ENCODE measurements at regions not wholly inside any gene's neighbourhood (a gene's known extent, or its start where the extent isn't known, plus 50 kb on each side); places are given as distances from the start of the nearest gene placed in this dataset.
A peak's percentile ranks its signal among the peaks of the same experiment; 100 is the strongest.
"Not testable (repeated sequence)": the region's sequence is repeated elsewhere in the genome, so short reads cannot be mapped to it uniquely, and the experiment has no call there.

- Mint-ChIP-seq H3K4me3 (peak overlapping the region; percentile 91), H3K4me1 (peaks cover 30% of the 10 kb centered on the region)
- DNase-seq, result peak in 1 of 3 donors; percentile 23
These were observed 88.8 kb upstream of the CHD2 start for GRCh38 chr15:92811148-92811913.

GRCh38 chr15:92812271-92812670 lies 87.9 kb upstream of the CHD2 start:
- no peaks in the 10 kb centered on the region for H3K9me3 ChIP-seq (ENCODE audit: control insufficient read depth, low read length, poor library complexity, severe bottlenecking)
- peak overlapping the region; percentile 99 for H3K27ac Mint-ChIP-seq
- peak overlapping the region; percentile 15 for H3K4me3 Mint-ChIP-seq
- no peaks in the 10 kb centered on the region for H3K36me3 Mint-ChIP-seq (ENCODE audit: low read depth)
- no peaks in the 10 kb centered on the region for H3K27me3 Mint-ChIP-seq
- peaks cover 29% of the 10 kb centered on the region for H3K4me1 Mint-ChIP-seq
- ATAC-seq, result no peak
- no peak for DNase-seq

More at GRCh38 chr15:92811148-92811913, 88.8 kb upstream of the CHD2 start:
- H3K9me3 ChIP-seq (ENCODE audit: control insufficient read depth, low read length, poor library complexity, severe bottlenecking), result no peaks in the 10 kb centered on the region
- no peak for ATAC-seq
- no peaks in the 10 kb centered on the region for H3K27me3 Mint-ChIP-seq
- H3K36me3 Mint-ChIP-seq (ENCODE audit: low read depth), result peaks cover 2% of the 10 kb centered on the region
- H3K27ac Mint-ChIP-seq, result peak overlapping the region; percentile 99

- H3K9me3 ChIP-seq (ENCODE audit: control insufficient read depth, low read length, poor library complexity, severe bottlenecking), result no peaks in the 10 kb centered on the region
- no peaks in the 10 kb centered on the region for H3K27me3 Mint-ChIP-seq
- ATAC-seq (peak; percentile 46), DNase-seq (no peak)
- peaks cover 26% of the 10 kb centered on the region for H3K4me1 Mint-ChIP-seq
- H3K36me3 Mint-ChIP-seq (ENCODE audit: low read depth), result no peaks in the 10 kb centered on the region
- H3K4me3 Mint-ChIP-seq, result peak overlapping the region; percentile 73
- H3K27ac Mint-ChIP-seq, result peak overlapping the region; percentile 99
These were observed 86.6 kb upstream of the CHD2 start for GRCh38 chr15:92813485-92813884.

- Mint-ChIP-seq H3K4me1 (peaks cover 38% of the 10 kb centered on the region), H3K27me3 (no peaks in the 10 kb centered on the region), H3K36me3 (ENCODE audit: low read depth) (no peaks in the 10 kb centered on the region), H3K4me3 (peak overlapping the region; percentile 49), H3K27ac (peak overlapping the region; percentile 99)
- ATAC-seq, result no peak
- DNase-seq, result no peak
- H3K9me3 ChIP-seq (ENCODE audit: control insufficient read depth, low read length, poor library complexity, severe bottlenecking), result no peaks in the 10 kb centered on the region
These were observed 82.7 kb upstream of the CHD2 start for GRCh38 chr15:92817339-92817886.

GRCh38 chr15:92818651-92819277 lies 81.4 kb upstream of the CHD2 start:
- no peak for DNase-seq
- H3K4me3 Mint-ChIP-seq, result peak overlapping the region; percentile 90
- no peak for ATAC-seq
- H3K27me3 Mint-ChIP-seq, result no peaks in the 10 kb centered on the region
- no peaks in the 10 kb centered on the region for H3K9me3 ChIP-seq (ENCODE audit: control insufficient read depth, low read length, poor library complexity, severe bottlenecking)
- no peaks in the 10 kb centered on the region for H3K36me3 Mint-ChIP-seq (ENCODE audit: low read depth)
- H3K27ac Mint-ChIP-seq, result peak overlapping the region; percentile 99
- H3K4me1 Mint-ChIP-seq, result peaks cover 37% of the 10 kb centered on the region

GRCh38 chr15:92819278-92820235 lies 80.6 kb upstream of the CHD2 start:
- no peaks in the 10 kb centered on the region for H3K27me3 Mint-ChIP-seq
- ATAC-seq (peak; percentile 5), DNase-seq (no peak)
- H3K36me3 Mint-ChIP-seq (ENCODE audit: low read depth), result no peaks in the 10 kb centered on the region
- peaks cover 34% of the 10 kb centered on the region for H3K4me1 Mint-ChIP-seq
- H3K9me3 ChIP-seq (ENCODE audit: control insufficient read depth, low read length, poor library complexity, severe bottlenecking), result no peaks in the 10 kb centered on the region
- peak overlapping the region; percentile 99 for H3K27ac Mint-ChIP-seq
- H3K4me3 Mint-ChIP-seq, result peak overlapping the region; percentile 90

- peak; percentile 78 to 85 (median 82) for DNase-seq
- H3K36me3 Mint-ChIP-seq (ENCODE audit: low read depth), result no peaks in the 10 kb centered on the region
- peak overlapping the region; percentile 99 for H3K27ac Mint-ChIP-seq
- H3K4me3 Mint-ChIP-seq, result peak overlapping the region; percentile 90
- peaks cover 38% of the 10 kb centered on the region for H3K4me1 Mint-ChIP-seq
- H3K27me3 Mint-ChIP-seq, result no peaks in the 10 kb centered on the region
- ATAC-seq, result peak; percentile 88
- H3K9me3 ChIP-seq (ENCODE audit: control insufficient read depth, low read length, poor library complexity, severe bottlenecking), result no peaks in the 10 kb centered on the region
These were observed 79.7 kb upstream of the CHD2 start for GRCh38 chr15:92820236-92821021.

- peaks cover 41% of the 10 kb centered on the region for H3K4me1 Mint-ChIP-seq
These were observed 78.5 kb upstream of the CHD2 start for GRCh38 chr15:92821491-92822116.

GRCh38 chr15:92822216-92823144 lies 77.6 kb upstream of the CHD2 start:
- H3K27ac Mint-ChIP-seq, result peak overlapping the region; percentile 99
- no peaks in the 10 kb centered on the region for H3K36me3 Mint-ChIP-seq (ENCODE audit: low read depth)
- peak overlapping the region; percentile 25 for H3K4me3 Mint-ChIP-seq
- DNase-seq (no peak), ATAC-seq (no peak)
- no peaks in the 10 kb centered on the region for H3K9me3 ChIP-seq (ENCODE audit: control insufficient read depth, low read length, poor library complexity, severe bottlenecking)
- peaks cover 39% of the 10 kb centered on the region for H3K4me1 Mint-ChIP-seq
- H3K27me3 Mint-ChIP-seq, result no peaks in the 10 kb centered on the region

More at GRCh38 chr15:92821491-92822116, 78.5 kb upstream of the CHD2 start:
- H3K9me3 ChIP-seq (ENCODE audit: control insufficient read depth, low read length, poor library complexity, severe bottlenecking), result no peaks in the 10 kb centered on the region
- Mint-ChIP-seq H3K36me3 (ENCODE audit: low read depth) (no peaks in the 10 kb centered on the region), H3K27me3 (no peaks in the 10 kb centered on the region), H3K4me3 (peak overlapping the region; percentile 25), H3K27ac (peak overlapping the region; percentile 99)
- DNase-seq (no peak), ATAC-seq (no peak)

- DNase-seq (no peak), ATAC-seq (no peak)
- Mint-ChIP-seq H3K36me3 (ENCODE audit: low read depth) (no peaks in the 10 kb centered on the region), H3K27ac (no peak overlapping the region), H3K4me1 (peaks cover 21% of the 10 kb centered on the region), H3K27me3 (no peaks in the 10 kb centered on the region), H3K4me3 (no peak overlapping the region)
- H3K9me3 ChIP-seq (ENCODE audit: control insufficient read depth, low read length, poor library complexity, severe bottlenecking), result no peaks in the 10 kb centered on the region
These were observed 74.1 kb upstream of the CHD2 start for GRCh38 chr15:92825985-92826384.

- H3K4me3 Mint-ChIP-seq; H3K27ac Mint-ChIP-seq; H3K9me3 ChIP-seq (ENCODE audit: control insufficient read depth, low read length, poor library complexity, severe bottlenecking); H3K27me3 Mint-ChIP-seq; DNase-seq; ATAC-seq; H3K36me3 Mint-ChIP-seq (ENCODE audit: low read depth): not testable (repeated sequence)
- H3K4me1 Mint-ChIP-seq, result peaks cover 28% of the 10 kb centered on the region
These were observed 72.1 kb upstream of the CHD2 start for GRCh38 chr15:92827991-92828390.
